HFFc6 (cell line): ENCODE measurements at regions not wholly inside any gene's neighbourhood (a gene's known extent, or its start where the extent isn't known, plus 50 kb on each side); places are given as distances from the start of the nearest gene placed in this dataset.
"Not testable (repeated sequence)": the region's sequence is repeated elsewhere in the genome, so short reads cannot be mapped to it uniquely, and the experiment has no call there.

Experiments used
- DNase-seq: peaks from one replicate; pipeline ENCODE4 v3.0.0-alpha.2; 2018
- H3K27ac Mint-ChIP-seq: 2 replicates; pipeline ENCODE4 v1.8.0; 2020; ENCODE audit warnings: mild to moderate bottlenecking, mixed read lengths
- H3K27me3 Mint-ChIP-seq: 2 replicates; pipeline ENCODE4 v1.8.0; 2021; ENCODE audit warnings: mild to moderate bottlenecking, moderate library complexity, mixed read lengths; ENCODE audit not compliant: insufficient read depth
- H3K36me3 Mint-ChIP-seq: 2 replicates; pipeline ENCODE4 v1.8.0; 2021; ENCODE audit warnings: low read depth, mixed read lengths
- H3K4me1 Mint-ChIP-seq: 2 replicates; pipeline ENCODE4 v1.8.0; 2020; ENCODE audit warnings: low read depth, mixed read lengths
- H3K4me3 Mint-ChIP-seq: 2 replicates; pipeline ENCODE4 v1.8.0; 2020; ENCODE audit warnings: mild to moderate bottlenecking, moderate library complexity, mixed read lengths
- H3K9me3 Mint-ChIP-seq: 2 replicates; pipeline ENCODE4 v1.8.0; 2020; ENCODE audit warnings: mild to moderate bottlenecking, mixed read lengths
- CTCF ChIP-seq: fragments of 200-600 bp; sonication (generic); IDR thresholded peaks from 2 replicates; pipeline ENCODE4 v1.5.0; 2021; ENCODE audit warnings: antibody characterized with exemption, mild to moderate bottlenecking

DNA sequence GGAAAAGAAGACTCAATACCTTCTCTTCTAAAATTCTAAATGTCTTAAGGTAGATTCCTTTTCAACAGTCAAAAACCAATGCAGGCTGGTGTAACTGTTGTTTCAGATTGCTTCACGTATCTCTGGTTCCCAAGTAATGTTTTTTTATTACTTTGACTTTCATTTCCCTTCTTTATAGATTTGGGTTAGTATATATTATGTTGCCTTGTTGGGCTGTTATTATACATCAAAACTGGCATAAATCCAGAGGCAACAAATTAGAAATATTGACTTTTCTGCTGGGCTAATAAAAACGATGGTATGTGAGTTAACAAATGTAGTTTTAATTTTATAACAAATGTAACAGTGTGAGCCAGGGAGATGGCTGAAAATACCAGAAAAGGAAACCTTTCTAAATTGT lies 444.7 kb upstream of the TENM3 start:
- no peak for DNase-seq
- H3K4me1 Mint-ChIP-seq = peaks cover 5% of the 10 kb centered on the region; the same call in 1 of the 2 replicates
- TF ChIP-seq CTCF = no peak
- no peak overlapping the region for H3K27ac Mint-ChIP-seq
- peaks cover 2% of the 10 kb centered on the region for H3K27me3 Mint-ChIP-seq
- H3K9me3 Mint-ChIP-seq = no peaks in the 10 kb centered on the region
- H3K4me3 Mint-ChIP-seq = no peak overlapping the region
- no peaks in the 10 kb centered on the region for H3K36me3 Mint-ChIP-seq

- peaks cover 5% of the 10 kb centered on the region; the same call in 1 of the 2 replicates for H3K4me1 Mint-ChIP-seq
These were observed 443.6 kb upstream of the TENM3 start for GRCh38 chr4:181799561-181800069.

GRCh38 chr4:181802207-181802606 lies 441.0 kb upstream of the TENM3 start:
- H3K27me3 Mint-ChIP-seq = peaks cover 8% of the 10 kb centered on the region
- no peak overlapping the region for H3K4me3 Mint-ChIP-seq
- no peak for DNase-seq
- no peak overlapping the region for H3K27ac Mint-ChIP-seq
- H3K9me3 Mint-ChIP-seq = no peaks in the 10 kb centered on the region
- no peaks in the 10 kb centered on the region for H3K36me3 Mint-ChIP-seq
- H3K4me1 Mint-ChIP-seq = peaks cover 7% of the 10 kb centered on the region; the same call in 1 of the 2 replicates
- no peak for TF ChIP-seq CTCF

More at GRCh38 chr4:181799561-181800069, 443.6 kb upstream of the TENM3 start:
- no peak for TF ChIP-seq CTCF
- Mint-ChIP-seq H3K9me3 (no peaks in the 10 kb centered on the region), H3K27me3 (peaks cover 2% of the 10 kb centered on the region), H3K36me3 (no peaks in the 10 kb centered on the region), H3K4me3 (no peak overlapping the region), H3K27ac (no peak overlapping the region)
- DNase-seq = no peak

- TF ChIP-seq CTCF = no peak
- Mint-ChIP-seq H3K4me1 (peaks cover 7% of the 10 kb centered on the region; the same call in 1 of the 2 replicates), H3K27ac (no peak overlapping the region), H3K9me3 (no peaks in the 10 kb centered on the region), H3K27me3 (peaks cover 13% of the 10 kb centered on the region), H3K36me3 (no peaks in the 10 kb centered on the region), H3K4me3 (no peak overlapping the region)
- peak; percentile 3 for DNase-seq
These were observed 435.4 kb upstream of the TENM3 start for GRCh38 chr4:181807771-181808170.

DNA sequence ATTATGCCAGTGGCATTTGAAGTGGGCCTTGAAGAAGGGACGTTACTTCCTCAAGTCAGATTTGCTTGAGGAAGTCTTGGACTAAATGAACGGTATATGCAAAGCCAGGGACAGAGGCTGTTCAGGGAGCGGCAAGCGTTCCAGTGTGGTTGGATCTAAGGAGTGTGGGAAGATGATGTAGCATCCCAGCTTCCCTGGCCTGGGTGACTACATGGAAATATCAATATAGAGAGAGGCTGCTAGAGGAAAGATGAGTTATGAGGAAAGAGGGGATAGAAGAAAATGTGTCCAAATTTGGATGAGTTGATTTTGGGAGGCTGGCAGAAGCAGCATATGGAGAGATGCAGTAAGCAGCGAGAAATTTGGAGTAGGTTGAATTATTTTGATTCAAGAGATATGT lies 432.5 kb upstream of the TENM3 start:
- Mint-ChIP-seq H3K36me3 (no peaks in the 10 kb centered on the region), H3K9me3 (no peaks in the 10 kb centered on the region), H3K27ac (no peak overlapping the region), H3K4me1 (peaks cover 7% of the 10 kb centered on the region; the same call in 1 of the 2 replicates), H3K4me3 (no peak overlapping the region), H3K27me3 (peaks cover 11% of the 10 kb centered on the region)
- no peak for DNase-seq
- no peak for TF ChIP-seq CTCF

DNA sequence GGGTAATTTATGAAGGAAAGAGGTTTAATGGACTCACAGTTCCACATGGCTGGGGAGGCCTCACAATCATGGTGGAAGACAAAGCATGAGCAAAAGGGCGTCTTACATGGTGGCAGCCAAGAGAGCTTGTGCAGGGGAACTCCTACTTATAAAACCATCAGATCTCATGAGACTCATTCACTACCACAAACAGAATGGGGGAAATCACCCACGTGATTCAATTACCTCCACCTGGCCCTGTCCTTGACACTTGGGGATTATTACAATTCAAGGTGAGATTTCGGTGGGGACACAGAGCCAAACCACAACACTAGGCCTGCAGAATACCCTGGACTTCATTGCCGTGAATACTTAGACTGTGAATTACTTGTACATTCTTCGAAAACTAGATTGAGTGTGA lies 431.7 kb upstream of the TENM3 start:
- not testable (repeated sequence) for H3K4me3 Mint-ChIP-seq, H3K36me3 Mint-ChIP-seq, DNase-seq, H3K9me3 Mint-ChIP-seq, H3K27me3 Mint-ChIP-seq, H3K27ac Mint-ChIP-seq, H3K4me1 Mint-ChIP-seq
